SH-SY5Y (cell line): ENCODE measurements at regions not wholly inside any gene's neighbourhood (a gene's known extent, or its start where the extent isn't known, plus 50 kb on each side); places are given as distances from the start of the nearest gene placed in this dataset.

Experiments
- GATA2 ChIP-seq: IDR thresholded peaks from 2 replicates; pipeline ENCODE4 v1.6.1; 2011; ENCODE audit warnings: mild to moderate bottlenecking, low read depth, low read length
- GATA3 ChIP-seq: IDR thresholded peaks from 2 replicates; pipeline ENCODE4 v1.6.1; 2011; ENCODE audit warnings: low read depth, mild to moderate bottlenecking, low read length, moderate library complexity

DNA sequence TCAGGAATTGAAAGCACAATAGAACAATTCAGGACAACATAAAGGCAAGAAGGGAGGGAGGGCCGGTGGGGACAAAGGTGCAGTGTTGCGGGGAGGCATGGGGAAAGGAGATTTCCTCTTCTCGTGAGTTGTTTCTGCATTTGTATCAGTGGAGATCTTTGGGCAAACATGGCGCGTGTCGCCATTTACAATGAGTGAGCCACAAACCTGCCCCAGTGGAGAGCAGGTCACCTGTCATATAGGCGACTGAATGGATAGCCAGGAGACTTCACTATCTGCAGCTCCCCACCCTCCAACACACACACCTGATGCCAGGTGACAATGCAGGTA is 87.7 kb upstream of the SLC45A1 start:
- TF ChIP-seq GATA3 = no peak
- no peak for TF ChIP-seq GATA2
